Fibroblast of the conjunctiva (primary cell): ENCODE measurements at regions not wholly inside any gene's neighbourhood (a gene's known extent, or its start where the extent isn't known, plus 50 kb on each side); places are given as distances from the start of the nearest gene placed in this dataset.
"Not testable (repeated sequence)": the region's sequence is repeated elsewhere in the genome, so short reads cannot be mapped to it uniquely, and the experiment has no call there.

ENCODE experiments used
- DNase-seq: peaks from one replicate; pipeline ENCODE4 v3.0.0-alpha.2; 2010; ENCODE audit warnings: low read depth

GRCh38 chrX:131893857-131894256 is 129.2 kb upstream of the STK26 start:
- DNase-seq: not testable (repeated sequence)

DNA sequence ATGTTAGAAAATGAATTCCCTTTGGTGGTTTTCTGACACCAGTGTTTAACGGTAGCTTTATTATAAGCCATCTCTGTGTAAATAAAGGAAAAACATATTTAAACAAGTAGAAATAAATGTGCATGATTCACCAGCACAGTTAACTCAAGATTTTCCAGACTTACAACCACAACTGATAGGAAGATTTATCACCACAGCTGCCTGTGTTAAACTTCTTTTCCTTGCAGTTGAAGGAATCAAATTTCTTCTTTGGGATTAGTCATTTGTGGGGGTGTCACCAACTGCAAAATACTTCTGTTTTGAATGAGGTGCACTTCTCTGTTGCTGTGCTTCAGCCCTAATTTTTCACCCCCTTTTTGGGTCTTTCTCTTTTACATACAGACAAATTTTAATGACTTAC is 128.1 kb upstream of the STK26 start:
- no peak for DNase-seq

DNA sequence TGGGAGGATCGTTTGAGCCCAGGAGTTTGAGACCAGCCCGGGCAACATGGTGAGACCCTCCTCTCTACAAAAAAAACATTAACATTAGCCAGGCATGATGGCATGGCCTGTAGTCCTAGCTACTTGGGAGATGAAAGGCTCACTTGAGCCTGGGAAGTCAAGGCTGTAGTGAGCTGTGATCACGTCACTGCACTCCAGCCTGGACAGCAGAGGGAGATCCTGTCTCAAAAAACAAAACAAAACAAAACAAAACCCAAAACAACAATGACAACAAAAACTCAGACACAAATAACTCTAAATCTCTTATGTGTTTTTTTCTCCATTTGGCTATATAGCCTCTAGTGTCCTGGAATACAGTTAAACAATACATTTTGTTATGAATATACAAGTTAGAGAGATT is 127.3 kb upstream of the STK26 start:
- no peak for DNase-seq

DNA sequence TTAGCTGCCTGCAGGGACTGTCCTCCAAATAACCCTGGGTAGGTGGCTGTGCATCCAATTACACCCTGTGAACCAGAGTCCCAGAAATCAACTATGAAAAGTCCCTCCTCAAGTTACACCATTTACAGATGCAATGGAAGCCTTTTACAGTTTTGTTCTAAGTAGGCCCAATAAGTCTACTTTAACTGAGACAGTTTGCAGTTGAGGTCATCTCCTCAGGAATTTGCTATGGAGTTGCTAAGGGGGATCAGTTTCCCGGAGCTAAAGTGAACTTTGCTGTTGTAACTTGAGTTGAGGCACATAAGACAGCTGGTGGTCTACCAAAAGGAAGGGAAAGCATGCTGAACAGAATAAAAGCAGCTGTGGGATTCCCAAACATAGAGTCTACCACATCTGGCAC is 121.6 kb upstream of the STK26 start:
- DNase-seq: no peak

DNA sequence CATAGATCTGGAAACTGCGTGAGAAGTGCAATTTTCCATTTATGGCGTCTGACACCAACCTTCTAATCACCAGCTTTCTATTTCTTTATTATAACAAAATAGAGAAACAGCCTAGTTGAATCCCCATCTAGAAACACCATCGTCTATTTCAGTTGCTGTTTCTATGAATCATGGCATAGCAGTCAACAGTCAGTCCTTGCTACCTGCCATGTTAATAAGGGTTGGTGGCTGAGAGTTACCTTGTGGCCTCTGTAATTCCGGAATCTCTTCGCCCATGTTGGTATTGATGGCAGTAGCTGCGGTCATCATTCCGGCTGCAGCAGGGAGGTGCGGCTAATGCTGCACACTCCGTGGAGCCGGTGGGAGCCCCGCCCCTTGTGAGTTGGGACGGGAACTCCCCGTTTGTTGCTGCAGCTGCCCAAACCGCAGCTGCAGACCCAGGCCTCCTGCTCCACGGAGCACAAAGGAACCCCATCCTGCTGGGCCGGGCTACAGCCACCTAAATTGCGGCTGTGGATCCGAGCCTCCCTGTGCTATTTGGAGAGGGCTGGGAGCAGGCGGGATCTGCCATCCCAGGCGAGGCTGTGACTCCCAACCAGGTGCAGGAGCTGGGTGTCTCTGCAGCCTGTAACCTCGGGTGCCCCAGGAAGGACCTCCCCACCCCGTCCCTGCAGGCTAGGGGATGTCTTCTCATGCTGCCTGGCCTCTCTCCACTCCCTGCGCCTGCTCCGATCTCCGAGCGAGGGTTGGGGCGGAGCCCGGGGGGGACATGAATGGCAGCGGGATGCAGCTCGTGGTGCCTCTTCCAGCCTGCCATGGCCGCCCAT is 115.4 kb upstream of the STK26 start:
- DNase-seq: no peak

GRCh38 chrX:131910586-131910985 is 112.5 kb upstream of the STK26 start:
- no peak for DNase-seq

DNA sequence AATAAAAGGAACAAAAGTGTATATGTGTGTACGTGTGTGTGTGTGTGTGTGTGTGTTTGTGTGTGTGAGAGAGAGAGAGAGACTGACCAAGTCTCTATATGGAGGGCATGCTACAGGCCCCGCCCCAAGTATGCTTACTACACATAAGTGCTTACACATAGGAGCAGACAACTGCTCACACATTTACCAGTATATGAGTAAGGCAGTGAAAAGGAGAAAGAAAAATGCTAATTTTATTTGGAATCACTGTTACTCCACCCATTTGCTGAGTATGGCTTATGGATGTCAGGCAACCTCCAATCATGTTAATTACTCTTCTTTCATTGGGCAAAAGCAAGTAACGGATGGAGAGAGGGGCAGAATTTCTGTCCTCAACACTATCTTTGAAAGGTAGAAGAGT is 107.6 kb upstream of the STK26 start:
- DNase-seq: no peak

DNA sequence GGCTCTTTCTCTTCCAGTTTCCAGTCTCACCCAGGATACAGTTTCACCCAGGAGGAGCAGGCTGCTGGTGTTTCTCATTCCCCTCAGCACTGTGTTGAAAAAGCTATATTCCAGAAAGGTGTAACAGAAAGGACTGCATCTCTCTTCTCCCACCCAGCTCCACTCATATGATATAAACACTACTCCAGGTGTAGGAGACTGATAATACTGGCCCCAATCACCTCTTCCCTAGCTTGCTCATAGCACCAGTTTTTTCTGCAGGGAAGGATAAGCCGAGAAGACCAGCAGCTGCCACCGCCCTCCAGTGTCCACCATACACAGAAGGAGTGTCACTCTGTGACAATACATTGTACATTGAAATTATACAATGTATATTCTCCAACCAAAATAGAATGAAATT is 105.5 kb upstream of the STK26 start:
- DNase-seq: no peak

DNA sequence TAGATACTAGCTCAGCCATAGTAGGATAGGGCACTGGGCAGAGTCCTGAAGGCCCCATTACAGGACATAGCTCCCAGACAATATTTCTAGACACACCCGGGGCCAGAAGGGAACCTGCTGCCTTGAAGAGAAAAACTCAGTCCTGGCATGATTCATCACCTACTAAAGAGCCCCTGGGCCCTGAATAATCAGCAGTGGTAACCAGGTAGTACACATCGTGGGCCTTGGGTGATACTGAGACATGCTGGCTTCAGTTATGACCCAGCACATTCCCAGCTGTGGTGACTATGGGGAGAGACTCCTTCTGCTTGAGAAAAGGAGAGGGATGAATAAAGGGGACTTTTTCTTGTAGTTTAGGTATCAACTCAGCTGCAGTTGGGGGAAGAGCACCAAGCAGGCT is 104.3 kb upstream of the STK26 start:
- no peak for DNase-seq

DNA sequence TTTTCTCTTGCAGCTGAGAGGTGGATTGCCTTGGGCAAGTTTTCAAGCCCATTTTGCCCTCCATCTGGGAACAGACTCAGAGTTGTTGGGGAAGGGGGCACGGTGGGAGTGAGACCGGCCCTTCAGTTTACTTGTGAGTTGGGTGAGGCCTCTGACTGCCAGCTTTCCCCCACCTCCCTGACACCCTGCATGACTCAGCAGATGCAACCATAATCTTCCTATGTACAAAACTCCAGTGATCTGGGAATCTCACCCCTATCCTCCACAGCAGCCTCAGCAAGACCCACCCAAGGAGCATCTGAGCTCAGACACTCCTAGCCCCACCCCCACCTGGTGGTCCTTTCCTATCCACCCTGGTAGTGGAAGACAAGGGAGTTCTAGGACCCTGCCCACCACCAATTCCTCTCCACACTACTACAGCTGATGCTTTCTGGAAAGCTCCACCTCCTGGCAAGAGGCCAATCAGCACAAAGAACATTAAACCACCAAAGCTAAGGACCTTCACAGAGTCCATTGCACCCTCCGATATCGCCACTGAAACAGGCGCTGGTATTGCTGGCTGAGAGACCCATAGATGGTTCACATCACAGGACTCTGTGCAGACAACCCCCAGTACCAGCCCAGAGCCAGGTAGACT is 99.4 kb upstream of the STK26 start:
- DNase-seq: no peak

GRCh38 chrX:131938749-131939148 is 84.4 kb upstream of the STK26 start:
- DNase-seq: no peak

DNA sequence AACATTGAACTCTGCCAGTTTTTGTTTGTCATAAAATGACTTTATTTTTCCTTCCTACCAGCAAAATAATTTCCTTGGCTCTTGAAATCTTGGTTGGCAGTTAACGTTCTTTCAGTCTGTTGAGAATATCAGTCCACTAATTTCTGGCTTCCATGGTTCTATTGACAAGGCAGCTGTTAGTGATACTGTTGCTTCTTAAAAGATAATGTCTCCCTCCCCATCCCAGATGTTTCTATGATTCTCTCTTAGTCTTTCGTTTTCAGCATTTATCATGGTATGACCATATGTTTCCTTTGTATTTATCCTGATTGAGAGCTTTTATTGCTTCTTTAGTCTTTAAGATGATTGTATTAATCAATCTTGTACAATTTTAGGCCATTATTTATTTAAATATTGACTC is 81.1 kb upstream of the STK26 start:
- no peak for DNase-seq

GRCh38 chrX:131944936-131945902 is 77.9 kb upstream of the STK26 start:
- DNase-seq: no peak

DNA sequence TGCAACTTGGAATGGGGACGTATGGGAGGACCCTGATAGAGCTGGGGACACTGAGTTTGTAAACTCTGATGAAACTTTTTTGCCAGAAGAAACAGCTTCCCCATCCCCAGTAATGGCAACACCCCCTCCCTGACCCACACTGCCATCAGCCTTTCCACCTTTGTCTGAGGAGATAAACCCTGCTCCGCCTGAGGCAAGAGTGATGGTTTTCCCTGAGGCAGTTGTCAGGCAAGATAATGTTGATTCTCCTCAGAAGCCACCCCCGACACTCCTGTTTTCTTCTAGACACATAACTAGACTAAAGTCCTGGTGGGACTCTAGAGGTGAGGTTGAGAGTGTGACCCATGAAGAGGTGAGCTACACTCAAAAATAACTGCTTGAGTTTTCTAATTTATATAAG is 71.9 kb upstream of the STK26 start:
- no peak for DNase-seq

GRCh38 chrX:131955099-131955777 is 67.9 kb upstream of the STK26 start:
- DNase-seq: no peak

DNA sequence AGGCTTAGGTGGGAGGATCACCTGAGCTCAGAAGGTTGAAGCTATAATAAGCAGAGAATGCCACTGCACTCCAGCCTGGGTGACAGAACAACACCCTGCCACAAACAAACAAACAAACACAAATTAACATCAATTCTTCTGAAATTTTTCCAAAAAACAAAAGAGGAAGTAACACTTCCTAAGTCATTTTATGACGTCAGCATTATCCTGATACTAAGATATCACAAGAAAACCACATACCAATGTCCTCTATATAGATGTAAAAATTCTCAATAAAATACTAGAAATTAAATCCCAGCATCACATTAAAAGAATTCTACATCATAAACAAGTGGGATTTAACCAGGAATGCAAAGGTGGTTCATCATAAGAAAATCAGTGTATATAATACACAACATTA is 64.4 kb upstream of the STK26 start:
- no peak for DNase-seq

- no peak for DNase-seq
These were observed 52.8 kb upstream of the STK26 start for GRCh38 chrX:131970347-131970746.
